WTC11 (cell line): ENCODE measurements at regions not wholly inside any gene's neighbourhood (a gene's known extent, or its start where the extent isn't known, plus 50 kb on each side); places are given as distances from the start of the nearest gene placed in this dataset.

Source experiments
- ATF1 ChIP-seq: sonication (generic); formaldehyde crosslinking; IDR thresholded peaks from 2 replicates; pipeline ENCODE4 v1.8.1; 2023; ENCODE audit warnings: mild to moderate bottlenecking, moderate library complexity, missing genetic modification reagents
- CTCF ChIP-seq: fragments of 200-600 bp; IDR thresholded peaks from 2 replicates; pipeline ENCODE4 v1.8.0; 2022; ENCODE audit warnings: antibody characterized with exemption
- ESRRA ChIP-seq: sonication (generic); formaldehyde crosslinking; IDR thresholded peaks from 2 replicates; pipeline ENCODE4 v1.8.1; 2022; ENCODE audit warnings: mild to moderate bottlenecking, missing genetic modification reagents, borderline replicate concordance
- MAX ChIP-seq: sonication (generic); formaldehyde crosslinking; IDR thresholded peaks from 2 replicates; pipeline ENCODE4 v1.8.0; 2022; ENCODE audit warnings: mild to moderate bottlenecking, missing genetic modification reagents
- MXD4 ChIP-seq: fragments of 250-450 bp; sonication (Bioruptor Pico); IDR thresholded peaks from 2 replicates; pipeline ENCODE4 v1.8.0; 2021; ENCODE audit warnings: mild to moderate bottlenecking, moderate library complexity, borderline replicate concordance
- NFYB ChIP-seq: sonication (generic); formaldehyde crosslinking; conservative IDR thresholded peaks from 2 replicates; pipeline ENCODE4 v1.8.0; 2022; ENCODE audit warnings: low read depth, missing genetic modification reagents
- PREB ChIP-seq: sonication (generic); formaldehyde crosslinking; IDR thresholded peaks from 2 replicates; pipeline ENCODE4 v1.8.1; 2022; ENCODE audit warnings: mild to moderate bottlenecking, missing genetic modification reagents, moderate library complexity, borderline replicate concordance
- SP1 ChIP-seq: sonication (generic); formaldehyde crosslinking; conservative IDR thresholded peaks from 2 replicates; pipeline ENCODE4 v1.8.1; 2022; ENCODE audit warnings: missing genetic modification reagents
- TCF7 ChIP-seq: sonication (generic); formaldehyde crosslinking; IDR thresholded peaks from 2 replicates; pipeline ENCODE4 v1.8.0; 2022; ENCODE audit warnings: mild to moderate bottlenecking, low read depth, missing genetic modification reagents, moderate library complexity
- USF1 ChIP-seq: sonication (generic); formaldehyde crosslinking; IDR thresholded peaks from 2 replicates; pipeline ENCODE4 v1.8.0; 2022; ENCODE audit warnings: mild to moderate bottlenecking, missing genetic modification reagents
- ZNF317 ChIP-seq: sonication (generic); formaldehyde crosslinking; IDR thresholded peaks from 2 replicates; pipeline ENCODE4 v1.8.1; 2023; ENCODE audit warnings: low read depth, mild to moderate bottlenecking, moderate library complexity, missing genetic modification reagents, borderline replicate concordance
- TF ChIP-seq, protein P1 (sequence below): sonication (generic); formaldehyde crosslinking; IDR thresholded peaks from 2 replicates; pipeline ENCODE4 v1.8.1; 2023; ENCODE audit warnings: mild to moderate bottlenecking, missing genetic modification reagents, moderate library complexity

DNA sequence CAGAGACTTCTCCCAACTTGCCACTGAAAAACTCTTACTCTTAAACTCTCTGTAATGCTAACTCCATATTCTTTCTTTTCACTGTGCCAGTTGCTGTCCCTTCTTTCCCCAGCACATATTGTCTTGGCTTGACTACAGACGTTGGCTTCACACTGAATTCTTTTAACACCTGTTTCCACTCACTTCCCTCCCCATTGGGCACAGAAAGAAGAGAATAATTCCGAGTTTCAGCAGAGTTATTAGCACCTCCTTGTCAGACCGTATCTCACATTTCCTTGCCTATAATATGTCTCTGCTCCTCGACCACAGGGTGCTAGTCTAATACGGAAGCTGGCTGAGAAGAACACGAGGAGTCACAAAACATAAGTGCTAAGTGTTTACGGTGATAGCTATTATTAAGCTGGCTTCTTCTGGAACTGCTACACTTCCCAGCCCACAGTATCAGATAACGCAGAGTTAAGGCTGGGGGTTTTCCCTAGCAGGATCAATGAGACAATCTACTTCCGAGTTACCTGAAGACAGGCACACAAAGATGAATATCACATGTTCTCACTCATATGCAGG lies 188.5 kb upstream of the CDH8 start:
- TF ChIP-seq CTCF (no peak), TCF7 (no peak), NFYB (CRISPR knock-in tag) (no peak), USF1 (CRISPR knock-in tag) (no peak), ZNF317 (no peak), SP1 (no peak), PREB (CRISPR knock-in tag) (no peak), ESRRA (no peak), ATF1 (CRISPR knock-in tag) (no peak), MXD4 (CRISPR knock-in tag) (no peak), MAX (CRISPR knock-in tag) (no peak)
- TF ChIP-seq, protein P1, sequence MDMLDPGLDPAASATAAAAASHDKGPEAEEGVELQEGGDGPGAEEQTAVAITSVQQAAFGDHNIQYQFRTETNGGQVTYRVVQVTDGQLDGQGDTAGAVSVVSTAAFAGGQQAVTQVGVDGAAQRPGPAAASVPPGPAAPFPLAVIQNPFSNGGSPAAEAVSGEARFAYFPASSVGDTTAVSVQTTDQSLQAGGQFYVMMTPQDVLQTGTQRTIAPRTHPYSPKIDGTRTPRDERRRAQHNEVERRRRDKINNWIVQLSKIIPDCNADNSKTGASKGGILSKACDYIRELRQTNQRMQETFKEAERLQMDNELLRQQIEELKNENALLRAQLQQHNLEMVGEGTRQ = no peak
